GM12878 (cell line): ENCODE measurements at regions not wholly inside any gene's neighbourhood (a gene's known extent, or its start where the extent isn't known, plus 50 kb on each side); places are given as distances from the start of the nearest gene placed in this dataset.

Experiments
- ATAC-seq: fragments of 200-7000 bp; cut with Tn5 transposase; 3 replicates; pipeline ENCODE4 v1.9.1; 2020; ENCODE audit warnings: mild to moderate bottlenecking, moderate library complexity
- BruUV-seq: library from RNA; stranded (reverse); fragments of 400-500 nt; replicated peaks from 2 replicates; lab custom pipeline; 2021; lab: Mats Ljungman, UMichigan
- CTCF ChIA-PET: fragments of 300-600 bp; sonication (Branson Sonifier 250); formaldehyde crosslinking; extraction: SDS; loops from one replicate; lab custom pipeline; 2021; ENCODE audit warnings: inconsistent platforms; lab: Yijun Ruan, JAX
- POLR2A ChIA-PET: fragments of 350-600 bp; formaldehyde crosslinking; extraction: SDS; loops from one replicate; lab custom pipeline; 2021; ENCODE audit warnings: inconsistent platforms; lab: Charles Lee
- RAD21 ChIA-PET: fragments of 300-600 bp; sonication (Branson Sonifier 250); formaldehyde crosslinking; loops from one replicate; lab custom pipeline; 2023; ENCODE audit warnings: antibody characterized with exemption; ENCODE audit not compliant: unreplicated experiment; lab: Charles Lee
- SMC1A ChIA-PET: fragments of 300-600 bp; sonication (Branson Sonifier 250); formaldehyde crosslinking; loops from one replicate; lab custom pipeline; 2023; ENCODE audit not compliant: unreplicated experiment, uncharacterized antibody; lab: Charles Lee
- DNase-seq: peaks from one replicate; pipeline ENCODE4 v3.0.0-alpha.2; 2011; ENCODE audit warnings: low read depth, low spot score
- FAIRE-seq: peaks from 3 replicates; lab custom pipeline; 2011; peaks lifted over from hg19 to GRCh38; lab: Jason Lieb, UNC
- H2AFZ ChIP-seq: 2 replicates; pipeline ENCODE4 v1.6.0; 2011; ENCODE audit warnings: low read depth, low read length, control low read depth; ENCODE audit not compliant: control insufficient read depth
- H3K27ac ChIP-seq: 2 replicates; pipeline ENCODE4 v1.5.1; 2011; ENCODE audit warnings: control low read depth; ENCODE audit not compliant: control insufficient read depth, insufficient read depth
- H3K27me3 ChIP-seq, 2 experiments: replicated peaks in 1 of 2; 2 replicates each; pipeline versions ENCODE4 v1.6.0 to v1.6.1; 2011; ENCODE audit warnings: low read length in 1 of 2; ENCODE audit not compliant: control insufficient read depth in 2 of 2, insufficient read depth in 2 of 2
- H3K36me3 ChIP-seq, 2 experiments: 2 replicates each; pipeline ENCODE4 v1.5.1; 2011; ENCODE audit warnings: low read length in 1 of 2; ENCODE audit not compliant: control insufficient read depth in 2 of 2, insufficient read depth in 2 of 2
- H3K4me1 ChIP-seq: 2 replicates; pipeline ENCODE4 v1.6.1; 2011; ENCODE audit warnings: mild to moderate bottlenecking, low read length, moderate library complexity, mixed read lengths; ENCODE audit not compliant: control insufficient read depth, insufficient read depth
- H3K4me2 ChIP-seq: 2 replicates; pipeline ENCODE4 v1.6.0; 2011; ENCODE audit warnings: control low read depth; ENCODE audit not compliant: control insufficient read depth, insufficient read depth
- H3K4me3 ChIP-seq: fragments of 200-600 bp; sonication (generic); 2 replicates; pipeline ENCODE4 v1.5.1; 2016
- H3K79me2 ChIP-seq: 2 replicates; pipeline ENCODE4 v1.6.0; 2011; ENCODE audit warnings: low read length; ENCODE audit not compliant: control insufficient read depth, insufficient read depth
- H3K9ac ChIP-seq: 2 replicates; pipeline ENCODE4 v1.8.0; 2011; ENCODE audit warnings: low read length, control low read depth, mixed read lengths; ENCODE audit not compliant: control insufficient read depth, insufficient read depth
- H3K9me3 ChIP-seq: replicated peaks from 3 replicates; pipeline ENCODE4 v1.5.1; 2011; ENCODE audit warnings: mild to moderate bottlenecking, low read length; ENCODE audit not compliant: control insufficient read depth, insufficient read depth
- H4K20me1 ChIP-seq: 2 replicates; pipeline ENCODE4 v1.6.0; 2011; ENCODE audit not compliant: control insufficient read depth, insufficient read depth
- CBX5 ChIP-seq: sonication (generic); IDR thresholded peaks from 2 replicates; pipeline ENCODE4 v1.6.1; 2016; ENCODE audit warnings: low read depth, moderate library complexity, mild to moderate bottlenecking, inconsistent platforms
- CHD2 ChIP-seq: IDR thresholded peaks from 2 replicates; pipeline ENCODE4 v1.6.1; 2011; ENCODE audit warnings: low read depth, low read length, improper control_type of control experiment, borderline replicate concordance
- CHD4 ChIP-seq: fragments of 200-600 bp; sonication (generic); IDR thresholded peaks from 2 replicates; pipeline ENCODE4 v1.6.1; 2016; ENCODE audit warnings: mild to moderate bottlenecking
- DPF2 ChIP-seq: fragments of 450-650 bp; IDR thresholded peaks from 2 replicates; pipeline ENCODE4 v1.6.1; 2017; ENCODE audit warnings: mild to moderate bottlenecking
- GATAD2B ChIP-seq: fragments of 450-650 bp; conservative IDR thresholded peaks from 2 replicates; pipeline ENCODE4 v1.6.1; 2017; ENCODE audit warnings: low read depth, mild to moderate bottlenecking, moderate library complexity
- JUND ChIP-seq: IDR thresholded peaks from 2 replicates; pipeline ENCODE4 v1.6.1; 2012; ENCODE audit warnings: low read depth, mild to moderate bottlenecking, low read length, improper control_type of control experiment, moderate library complexity
- KDM1A ChIP-seq: fragments of 200-600 bp; sonication (generic); IDR thresholded peaks from 2 replicates; pipeline ENCODE4 v1.6.1; 2016; ENCODE audit warnings: borderline replicate concordance
- MXI1 ChIP-seq: fragments of 150-350 bp; IDR thresholded peaks from 2 replicates; pipeline ENCODE4 v1.6.1; 2011; ENCODE audit warnings: low read depth, mild to moderate bottlenecking, inconsistent platforms, low read length, improper control_type of control experiment
- NBN ChIP-seq: fragments of 450-650 bp; IDR thresholded peaks from 2 replicates; pipeline ENCODE4 v1.6.1; 2016
- NFIC ChIP-seq: IDR thresholded peaks from 2 replicates; pipeline ENCODE4 v1.6.1; 2012; ENCODE audit warnings: low read depth, mild to moderate bottlenecking, inconsistent platforms, low read length, moderate library complexity
- NR2C2 ChIP-seq: IDR thresholded peaks from 2 replicates; pipeline ENCODE4 v1.6.1; 2011; ENCODE audit warnings: borderline replicate concordance, low read depth; ENCODE audit not compliant: control insufficient read depth, insufficient read length
- PKNOX1 ChIP-seq: fragments of 450-650 bp; IDR thresholded peaks from 2 replicates; pipeline ENCODE4 v1.6.1; 2016; ENCODE audit warnings: mild to moderate bottlenecking
- POLR2A ChIP-seq: IDR thresholded peaks from 2 replicates; pipeline ENCODE4 v1.6.1; 2011; ENCODE audit warnings: low read depth, mild to moderate bottlenecking, low read length
- RFX5 ChIP-seq: IDR thresholded peaks from 2 replicates; pipeline ENCODE4 v1.6.1; 2011; ENCODE audit warnings: low read depth, low read length, improper control_type of control experiment
- SMAD1 ChIP-seq: fragments of 450-650 bp; IDR thresholded peaks from 2 replicates; pipeline ENCODE4 v1.6.1; 2018; ENCODE audit warnings: mild to moderate bottlenecking, low read depth; ENCODE audit not compliant: partially characterized antibody
- SREBF1 ChIP-seq: IDR thresholded peaks from 2 replicates; pipeline ENCODE4 v1.6.1; 2012; ENCODE audit warnings: mild to moderate bottlenecking, low read length
- YY1 ChIP-seq: IDR thresholded peaks from 2 replicates; pipeline ENCODE4 v1.6.1; 2011; ENCODE audit warnings: low read depth, mild to moderate bottlenecking, low read length
- ZBTB11 ChIP-seq: fragments of 450-650 bp; formaldehyde crosslinking; IDR thresholded peaks from 2 replicates; pipeline ENCODE4 v1.5.0; 2022; ENCODE audit warnings: mild to moderate bottlenecking, missing genetic modification characterization
- WGBS: methylation state at CpG from one replicate; pipeline ENCODE4 v1.1.6; 2016; ENCODE audit warnings: low lambda C conversion rate; ENCODE audit not compliant: insufficient replicate concordance, insufficient coverage; ENCODE audit errors: missing lambda C conversion rate; 5-methylcytosine and 5-hydroxymethylcytosine counted together
- in situ Hi-C: fragments of 300-500 bp; cut with MboI; formaldehyde crosslinking; loops from 9 replicates; pipeline ENCODE4 v1.14.3; 2018; ENCODE audit warnings: mixed read lengths
- intact Hi-C: fragments of 100-400 bp; cut with micrococcal nuclease; formaldehyde crosslinking; loops from one replicate; pipeline ENCODE4 v1.14.2; 2022; ENCODE audit not compliant: unreplicated experiment
- TF ChIP-seq, protein P1 (sequence below): IDR thresholded peaks from 2 replicates; pipeline ENCODE4 v1.6.1; 2012; ENCODE audit warnings: low read depth, low read length, improper control_type of control experiment

DNA sequence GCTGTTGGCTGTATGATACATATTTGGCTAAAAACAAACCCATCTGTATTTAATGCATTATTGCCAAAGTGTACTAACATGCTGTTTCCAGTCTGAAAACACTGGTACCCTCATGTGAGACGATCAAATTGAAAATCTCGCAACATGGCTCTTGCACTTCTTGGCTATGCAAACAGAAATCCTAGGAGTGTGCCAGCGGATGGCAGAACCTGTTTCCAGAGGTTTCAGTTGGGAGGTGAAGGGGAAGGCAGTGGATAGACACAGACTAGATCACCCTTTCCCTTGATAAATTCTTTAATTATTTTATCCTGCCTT lies 350.3 kb downstream of the TUSC7 start:
- SMC1A ChIA-PET: interaction anchor here (1.3 to 2.1 kb wide), 2 partner anchors 13 to 465 kb away, joined by 3 to 13 read pairs; no protein-coding TSS in a partner anchor
- H3K9ac ChIP-seq: no peak overlapping the region
- CTCF ChIA-PET: interaction anchor here (0.8 to 2.3 kb wide), 7 partner anchors 20 to 465 kb away, joined by 3 to 13 read pairs (median 3); no protein-coding TSS in a partner anchor
- DNase-seq: no peak
- H4K20me1 ChIP-seq: no peaks in the 10 kb centered on the region
- H3K4me3 ChIP-seq: no peak overlapping the region
- no peaks in the 10 kb centered on the region for H3K79me2 ChIP-seq
- 31% methylated on average over 3 of the region's 3 CpGs for WGBS
- H3K27me3 ChIP-seq: no peaks in the 10 kb centered on the region
- in situ Hi-C loops (no loop called here), intact Hi-C loops (loop anchor here (1.0 kb wide), 1 partner anchor 295 kb away; no protein-coding TSS in a partner anchor)
- H3K27ac ChIP-seq: no peak overlapping the region
- no TSS peak for BruUV-seq
- no peaks in the 10 kb centered on the region for H3K9me3 ChIP-seq
- TF ChIP-seq ZBTB11 (CRISPR knock-in tag) (no peak), RFX5 (no peak), MXI1 (no peak), JUND (no peak), SMAD1 (no peak), CHD4 (no peak), NFIC (no peak), NBN (no peak), POLR2A (no peak), CBX5 (no peak), DPF2 (no peak), KDM1A (no peak), CHD2 (no peak), YY1 (no peak), PKNOX1 (no peak), SREBF1 (no peak), GATAD2B (no peak), NR2C2 (no peak)
- TF ChIP-seq, protein P1, sequence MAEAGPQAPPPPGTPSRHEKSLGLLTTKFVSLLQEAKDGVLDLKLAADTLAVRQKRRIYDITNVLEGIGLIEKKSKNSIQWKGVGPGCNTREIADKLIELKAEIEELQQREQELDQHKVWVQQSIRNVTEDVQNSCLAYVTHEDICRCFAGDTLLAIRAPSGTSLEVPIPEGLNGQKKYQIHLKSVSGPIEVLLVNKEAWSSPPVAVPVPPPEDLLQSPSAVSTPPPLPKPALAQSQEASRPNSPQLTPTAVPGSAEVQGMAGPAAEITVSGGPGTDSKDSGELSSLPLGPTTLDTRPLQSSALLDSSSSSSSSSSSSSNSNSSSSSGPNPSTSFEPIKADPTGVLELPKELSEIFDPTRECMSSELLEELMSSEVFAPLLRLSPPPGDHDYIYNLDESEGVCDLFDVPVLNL: no peak
- H3K4me1 ChIP-seq: no peaks in the 10 kb centered on the region
- RAD21 ChIA-PET: interaction anchor here (3.0 kb wide), 1 partner anchor 466 kb away, joined by 11 read pairs; no protein-coding TSS in a partner anchor
- no peak overlapping the region for H2AFZ ChIP-seq
- no peaks in the 10 kb centered on the region for H3K36me3 ChIP-seq
- H3K4me2 ChIP-seq: no peak overlapping the region
- POLR2A ChIA-PET: no interaction called here
- ATAC-seq: no peak
- FAIRE-seq: no peak
